Sigmoid colon (tissue), 4 donors: ENCODE measurements at regions not wholly inside any gene's neighbourhood (a gene's known extent, or its start where the extent isn't known, plus 50 kb on each side); places are given as distances from the start of the nearest gene placed in this dataset.

ENCODE experiments used
- POLR2AphosphoS5 ChIP-seq, 4 donors: sonication (generic); formaldehyde crosslinking; IDR thresholded peaks; one replicate each; pipeline ENCODE4 v1.6.1; 2017; ENCODE audit warnings: antibody characterized with exemption in 4 of 4
- TF ChIP-seq, protein P1 (sequence below), 4 experiments: fragments of 450-650 bp in 3 of 4; fragments of 200-600 bp in 1 of 4; IDR thresholded peaks; one replicate each; pipeline ENCODE4 v1.5.1; 2016 to 2019; ENCODE audit warnings: antibody characterized with exemption in 4 of 4, mild to moderate bottlenecking in 3 of 4, moderate library complexity in 2 of 4

DNA sequence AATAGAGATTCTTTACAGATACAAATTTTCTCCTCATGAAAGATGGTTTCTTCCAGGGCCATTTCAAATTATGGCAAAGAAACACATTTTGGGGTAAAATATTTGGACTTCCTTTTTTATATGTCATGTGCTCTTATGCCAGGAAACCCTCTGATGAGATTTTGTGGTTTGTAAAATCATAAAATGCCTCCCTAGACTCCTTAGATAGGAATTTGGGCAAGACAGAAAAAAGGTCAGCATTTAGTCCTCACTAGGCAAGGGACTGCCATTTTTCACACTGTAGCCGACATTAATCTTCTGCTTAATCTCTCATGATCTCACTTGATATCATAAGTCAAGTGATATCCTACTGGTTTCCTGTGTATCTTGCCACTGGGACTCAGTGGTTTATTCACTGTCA is 286.4 kb downstream of the ARHGAP12 start:
- TF ChIP-seq, protein P1, sequence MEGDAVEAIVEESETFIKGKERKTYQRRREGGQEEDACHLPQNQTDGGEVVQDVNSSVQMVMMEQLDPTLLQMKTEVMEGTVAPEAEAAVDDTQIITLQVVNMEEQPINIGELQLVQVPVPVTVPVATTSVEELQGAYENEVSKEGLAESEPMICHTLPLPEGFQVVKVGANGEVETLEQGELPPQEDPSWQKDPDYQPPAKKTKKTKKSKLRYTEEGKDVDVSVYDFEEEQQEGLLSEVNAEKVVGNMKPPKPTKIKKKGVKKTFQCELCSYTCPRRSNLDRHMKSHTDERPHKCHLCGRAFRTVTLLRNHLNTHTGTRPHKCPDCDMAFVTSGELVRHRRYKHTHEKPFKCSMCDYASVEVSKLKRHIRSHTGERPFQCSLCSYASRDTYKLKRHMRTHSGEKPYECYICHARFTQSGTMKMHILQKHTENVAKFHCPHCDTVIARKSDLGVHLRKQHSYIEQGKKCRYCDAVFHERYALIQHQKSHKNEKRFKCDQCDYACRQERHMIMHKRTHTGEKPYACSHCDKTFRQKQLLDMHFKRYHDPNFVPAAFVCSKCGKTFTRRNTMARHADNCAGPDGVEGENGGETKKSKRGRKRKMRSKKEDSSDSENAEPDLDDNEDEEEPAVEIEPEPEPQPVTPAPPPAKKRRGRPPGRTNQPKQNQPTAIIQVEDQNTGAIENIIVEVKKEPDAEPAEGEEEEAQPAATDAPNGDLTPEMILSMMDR (IDR thresholded peaks at IDR 0.05), result no peak
- no peak for TF ChIP-seq POLR2AphosphoS5 (IDR thresholded peaks at IDR 0.05)
